Sciatic nerve (tissue), 2 donors: ENCODE measurements at regions not wholly inside any gene's neighbourhood (a gene's known extent, or its start where the extent isn't known, plus 50 kb on each side); places are given as distances from the start of the nearest gene placed in this dataset.
"Not testable (repeated sequence)": the region's sequence is repeated elsewhere in the genome, so short reads cannot be mapped to it uniquely, and the experiment has no call there.

Experiments used
- ATAC-seq: fragments of 200-7000 bp; cut with Tn5 transposase; one replicate; pipeline ENCODE4 v1.9.1; 2020; ENCODE audit warnings: mild to moderate bottlenecking, moderate library complexity
- DNase-seq: peaks from one replicate; pipeline ENCODE4 v3.0.0-alpha.2; 2020; ENCODE audit warnings: low spot score
- intact Hi-C: fragments of 100-400 bp; cut with DNase I; formaldehyde crosslinking; loops from one replicate; pipeline ENCODE4 v1.14.2; 2022
- donor health status: DM: no; HTN: no; CAD: no.
- donor health status: DM: no; HTN: no; CAD: no.

- DNase-seq (no peak), ATAC-seq (no peak)
- intact Hi-C loops: no loop called here
Measured at GRCh38 chr2:31675485-31675901, 94.8 kb upstream of the SRD5A2 start.

DNA sequence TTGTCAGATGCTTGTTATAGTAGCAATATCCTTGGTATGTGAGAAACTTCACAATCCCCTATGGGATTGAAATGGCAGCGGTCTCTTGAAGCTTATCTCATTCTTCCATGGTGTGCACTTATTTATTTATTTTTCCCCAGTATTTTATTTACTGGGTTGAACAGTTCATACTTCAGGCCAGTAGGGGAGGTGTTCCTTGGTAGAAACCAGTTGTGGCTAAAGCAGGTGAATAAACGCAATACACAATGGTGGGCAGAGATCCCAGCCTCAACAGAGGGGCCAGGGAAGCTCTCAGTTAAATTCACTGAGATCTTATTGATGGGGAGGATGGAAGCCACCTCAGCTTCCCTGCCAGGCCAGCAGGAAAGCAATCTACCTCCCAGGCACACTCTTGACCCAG is 93.7 kb upstream of the SRD5A2 start:
- DNase-seq (no peak), ATAC-seq (no peak)
- intact Hi-C loops: no loop called here

- ATAC-seq (no peak), DNase-seq (no peak)
- intact Hi-C loops: no loop called here
Measured at GRCh38 chr2:31666878-31667277, 86.1 kb upstream of the SRD5A2 start.

DNA sequence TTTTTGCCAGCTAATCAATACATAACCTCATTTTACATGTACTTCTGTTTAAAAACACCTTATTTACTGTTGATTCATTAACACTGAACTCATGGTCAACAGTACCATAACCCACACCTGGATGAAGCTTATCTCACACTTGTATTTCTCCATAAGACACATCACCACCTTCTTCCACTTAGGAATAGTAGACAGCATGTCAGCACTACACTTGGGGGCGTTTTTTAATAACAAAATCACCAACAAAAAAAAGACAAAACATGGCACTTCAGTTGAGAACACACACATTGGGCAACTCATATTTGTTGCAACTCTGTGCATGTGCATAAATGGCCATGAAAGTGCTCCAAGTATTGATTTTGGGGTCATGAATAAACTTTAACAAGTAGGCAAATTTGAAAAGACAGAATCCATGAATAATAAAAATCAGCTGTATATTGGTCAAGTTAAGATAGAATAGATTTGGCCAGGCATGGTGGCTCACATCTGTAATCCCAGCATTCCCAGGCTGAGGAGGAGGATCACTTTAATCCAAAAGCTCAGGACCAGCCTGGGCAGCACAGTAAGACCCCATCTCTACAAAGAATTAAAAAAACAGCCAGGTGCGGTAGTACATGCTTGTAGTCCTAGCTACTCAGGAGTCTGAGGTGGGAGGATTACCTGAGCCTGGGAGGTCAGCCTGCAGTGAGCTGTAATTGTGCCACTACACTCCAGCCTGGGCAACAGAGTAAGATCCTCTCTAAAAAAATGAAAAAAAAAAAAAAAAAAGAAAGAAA is 84.4 kb upstream of the SRD5A2 start:
- ATAC-seq: no peak
- DNase-seq: no peak
- intact Hi-C loops: no loop called here

- ATAC-seq: no peak
- intact Hi-C loops: no loop called here
- no peak for DNase-seq
Measured at GRCh38 chr2:31660812-31661335, 80.1 kb upstream of the SRD5A2 start.

GRCh38 chr2:31660165-31660564 is 79.4 kb upstream of the SRD5A2 start:
- no peak for DNase-seq
- intact Hi-C loops: no loop called here
- no peak for ATAC-seq

- no peak for DNase-seq
- intact Hi-C loops: no loop called here
- no peak for ATAC-seq
Measured at GRCh38 chr2:31654241-31654640, 73.5 kb upstream of the SRD5A2 start.

DNA sequence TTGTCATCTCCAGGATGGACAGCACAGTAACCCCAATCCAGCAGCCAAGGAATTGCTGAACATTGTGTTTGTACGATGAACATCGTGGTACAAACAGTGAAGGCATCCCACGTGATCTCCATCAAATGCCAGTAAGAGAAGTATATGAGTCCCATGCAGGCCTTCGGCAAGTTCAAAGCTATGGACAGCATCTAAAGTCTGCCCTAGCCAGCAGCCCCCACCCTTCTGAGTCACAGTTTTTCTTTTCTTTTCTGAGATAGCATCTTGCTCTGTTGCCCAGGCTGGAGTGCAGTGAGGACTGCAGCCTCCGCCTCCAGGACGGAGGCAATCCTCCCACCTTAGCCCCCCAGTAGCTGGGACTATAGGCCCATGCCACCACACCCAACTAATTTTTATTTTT is 71.0 kb upstream of the SRD5A2 start:
- ATAC-seq (no peak), DNase-seq (no peak)
- intact Hi-C loops: no loop called here

DNA sequence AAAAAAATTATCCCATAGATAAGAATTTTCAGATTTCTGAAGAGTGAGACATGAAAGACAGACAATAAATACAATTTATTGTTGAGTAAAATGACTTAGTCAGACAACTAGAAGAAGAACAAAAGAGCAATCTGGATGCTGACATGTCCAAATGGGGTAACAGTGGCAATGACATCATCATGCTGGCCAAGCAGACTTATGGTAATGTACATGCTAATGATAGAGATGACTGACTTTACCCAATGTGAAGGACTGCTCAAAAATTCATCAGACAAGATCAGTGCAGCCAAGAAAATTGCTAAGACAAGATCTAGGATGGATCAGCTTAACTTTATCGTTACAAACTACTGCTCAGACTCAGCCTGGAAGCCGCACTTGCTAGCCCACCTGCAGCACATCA is 70.5 kb upstream of the SRD5A2 start:
- DNase-seq (no peak), ATAC-seq (no peak)
- intact Hi-C loops: no loop called here

DNA sequence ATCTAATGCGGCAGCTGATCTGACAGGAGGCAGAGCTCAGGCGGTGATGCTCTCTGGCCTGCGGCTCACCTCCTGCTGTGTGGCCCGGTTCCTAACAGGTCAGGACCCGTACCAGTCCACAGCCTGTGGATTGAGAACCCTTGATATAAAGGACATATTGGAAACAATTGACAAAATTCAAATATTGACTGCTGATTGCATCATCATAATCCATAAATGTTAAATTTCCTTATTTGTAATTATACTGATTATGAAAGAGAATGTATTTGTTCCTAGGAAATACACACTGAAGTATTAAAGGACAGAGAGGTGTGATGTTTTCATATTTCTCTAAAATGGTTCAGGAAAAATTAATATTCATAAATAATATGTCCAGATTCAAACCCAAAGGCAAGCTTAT is 63.8 kb upstream of the SRD5A2 start:
- ATAC-seq: no peak
- intact Hi-C loops: no loop called here

GRCh38 chr2:31642707-31643106 is 62.0 kb upstream of the SRD5A2 start:
- intact Hi-C loops: no loop called here

More for the DNA sequence above, 63.8 kb upstream of the SRD5A2 start:
- no peak for DNase-seq

DNA sequence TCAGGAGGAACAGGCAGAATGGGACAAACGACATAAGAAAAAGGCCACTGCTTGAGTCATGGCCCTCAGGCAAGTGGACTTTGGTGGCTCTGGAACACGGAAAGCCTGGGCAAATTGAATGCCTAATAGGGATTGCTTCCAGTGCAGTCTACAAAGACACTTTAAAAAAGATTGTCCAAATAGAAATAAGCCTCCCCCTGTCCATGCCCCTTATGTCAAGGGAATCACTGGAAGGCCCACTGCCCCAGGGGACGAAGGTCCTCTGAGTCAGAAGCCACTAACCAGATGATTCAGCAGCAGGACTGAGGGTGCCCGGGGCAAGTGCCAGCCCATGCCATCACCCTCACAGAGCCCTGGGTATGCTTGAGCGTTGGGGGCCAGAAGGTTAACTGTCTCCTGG is 51.5 kb upstream of the SRD5A2 start:
- ATAC-seq, intact Hi-C loops, DNase-seq: not testable (repeated sequence)

More at GRCh38 chr2:31642707-31643106, 62.0 kb upstream of the SRD5A2 start:
- ATAC-seq (no peak), DNase-seq (no peak)
